ENCODE measurements at regions not wholly inside any gene's neighbourhood (a gene's known extent, or its start where the extent isn't known, plus 50 kb on each side); places are given as distances from the start of the nearest gene placed in this dataset.

DNA sequence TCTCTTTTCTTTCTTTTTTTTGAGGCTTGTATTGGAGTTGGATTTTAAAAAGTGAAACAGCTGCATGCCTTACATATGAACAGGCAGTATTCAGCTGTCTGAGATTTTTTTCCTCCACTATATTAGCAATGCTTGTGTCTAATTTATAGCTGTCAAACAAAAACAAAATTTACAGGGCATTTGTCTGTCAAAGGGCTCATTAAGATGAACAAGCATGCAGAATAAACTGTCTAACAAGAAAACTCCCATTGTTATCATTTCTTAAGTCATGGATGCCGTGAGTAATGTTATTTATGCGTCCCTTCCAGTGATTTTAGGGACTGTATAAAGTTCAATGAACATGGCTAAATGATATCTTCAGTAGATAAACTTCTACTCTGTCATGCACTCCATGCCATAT is 674.7 kb downstream of the PLCL1 start:
- TF ChIP-seq TEAD4 (IDR thresholded peaks at IDR 0.05) = no peak
- TF ChIP-seq RAD21 (IDR thresholded peaks at IDR 0.05; ENCODE audit: low read depth) = no peak
- no peak for TF ChIP-seq TCF12 (IDR thresholded peaks at IDR 0.05; ENCODE audit: low read depth)
- no peak for TF ChIP-seq EP300 (IDR thresholded peaks at IDR 0.05; ENCODE audit: borderline replicate concordance)
- TF ChIP-seq EGR1 (IDR thresholded peaks at IDR 0.05) = no peak
- TF ChIP-seq REST (IDR thresholded peaks at IDR 0.05; ENCODE audit: low read depth) = no peak
- TF ChIP-seq TAF1 (IDR thresholded peaks at IDR 0.05; ENCODE audit: low read depth) = no peak
- no peak for TF ChIP-seq NFIC (IDR thresholded peaks at IDR 0.05)
- no peak for TF ChIP-seq CEBPB (IDR thresholded peaks at IDR 0.05)
- no peak for TF ChIP-seq FOXM1 (IDR thresholded peaks at IDR 0.05; ENCODE audit: borderline replicate concordance, low read depth)
- TF ChIP-seq USF1 (IDR thresholded peaks at IDR 0.05) = no peak
- TF ChIP-seq YY1 (IDR thresholded peaks at IDR 0.05; ENCODE audit: low read depth) = no peak
- no peak for TF ChIP-seq ZBTB7A (IDR thresholded peaks at IDR 0.05; ENCODE audit: low read depth)
- TF ChIP-seq MAX (IDR thresholded peaks at IDR 0.05) = no peak
- no peak for TF ChIP-seq CREB1 (IDR thresholded peaks at IDR 0.05; ENCODE audit: low read depth)

- no peak for TF ChIP-seq MAX (IDR thresholded peaks at IDR 0.05)
- no peak for TF ChIP-seq YY1 (IDR thresholded peaks at IDR 0.05; ENCODE audit: low read depth)
- TF ChIP-seq USF1 (IDR thresholded peaks at IDR 0.05) = no peak
- TF ChIP-seq CREB1 (IDR thresholded peaks at IDR 0.05; ENCODE audit: low read depth) = no peak
- no peak for TF ChIP-seq REST (IDR thresholded peaks at IDR 0.05; ENCODE audit: low read depth)
- TF ChIP-seq NFIC (IDR thresholded peaks at IDR 0.05) = no peak
- TF ChIP-seq ZBTB7A (IDR thresholded peaks at IDR 0.05; ENCODE audit: low read depth) = no peak
- TF ChIP-seq EP300 (IDR thresholded peaks at IDR 0.05; ENCODE audit: borderline replicate concordance) = no peak
- TF ChIP-seq TCF12 (IDR thresholded peaks at IDR 0.05; ENCODE audit: low read depth) = no peak
- no peak for TF ChIP-seq CEBPB (IDR thresholded peaks at IDR 0.05)
- TF ChIP-seq EGR1 (IDR thresholded peaks at IDR 0.05) = no peak
- no peak for TF ChIP-seq TAF1 (IDR thresholded peaks at IDR 0.05; ENCODE audit: low read depth)
- TF ChIP-seq TEAD4 (IDR thresholded peaks at IDR 0.05) = no peak
- TF ChIP-seq FOXM1 (IDR thresholded peaks at IDR 0.05; ENCODE audit: borderline replicate concordance, low read depth) = no peak
- TF ChIP-seq RAD21 (IDR thresholded peaks at IDR 0.05; ENCODE audit: low read depth) = no peak
Observed at GRCh38 chr2:198478361-198478760, 674.0 kb downstream of the PLCL1 start.

- no peak for TF ChIP-seq TEAD4 (IDR thresholded peaks at IDR 0.05)
- TF ChIP-seq EP300 (IDR thresholded peaks at IDR 0.05; ENCODE audit: borderline replicate concordance) = no peak
- TF ChIP-seq USF1 (IDR thresholded peaks at IDR 0.05) = no peak
- TF ChIP-seq EGR1 (IDR thresholded peaks at IDR 0.05) = no peak
- TF ChIP-seq TAF1 (IDR thresholded peaks at IDR 0.05; ENCODE audit: low read depth) = no peak
- TF ChIP-seq TCF12 (IDR thresholded peaks at IDR 0.05; ENCODE audit: low read depth) = no peak
- no peak for TF ChIP-seq ZBTB7A (IDR thresholded peaks at IDR 0.05; ENCODE audit: low read depth)
Observed at GRCh38 chr2:198476007-198476406, 671.6 kb downstream of the PLCL1 start.

DNA sequence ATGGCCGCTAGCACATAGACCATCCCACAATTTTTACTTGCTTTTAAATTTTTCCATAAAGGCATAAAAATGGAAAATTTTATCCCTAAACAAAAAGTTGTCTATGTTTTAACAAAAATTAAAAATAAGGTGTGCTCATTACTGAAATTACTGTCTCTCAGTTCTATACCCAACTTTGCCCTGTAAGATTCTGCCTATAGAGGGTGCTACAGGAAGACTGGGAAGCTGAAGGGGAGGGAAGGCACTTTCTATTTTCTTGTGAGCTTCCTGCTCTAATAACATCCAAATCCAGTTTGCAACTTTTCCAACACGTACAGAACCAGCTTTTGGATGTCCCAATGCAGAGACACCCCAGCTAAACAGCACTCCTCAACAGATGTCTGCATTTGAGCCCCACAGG is 666.9 kb downstream of the PLCL1 start:
- peak; percentile 11; the same call in 1 of the 2 replicates for TF ChIP-seq RAD21 (IDR thresholded peaks at IDR 0.05; ENCODE audit: low read depth)
- TF ChIP-seq EP300 (IDR thresholded peaks at IDR 0.05; ENCODE audit: borderline replicate concordance) = no peak

GRCh38 chr2:198468136-198468535 is 663.7 kb downstream of the PLCL1 start:
- no peak for TF ChIP-seq REST (IDR thresholded peaks at IDR 0.05; ENCODE audit: low read depth)
- no peak for TF ChIP-seq TEAD4 (IDR thresholded peaks at IDR 0.05)
- no peak for TF ChIP-seq TAF1 (IDR thresholded peaks at IDR 0.05; ENCODE audit: low read depth)
- TF ChIP-seq ZBTB7A (IDR thresholded peaks at IDR 0.05; ENCODE audit: low read depth) = no peak
- TF ChIP-seq YY1 (IDR thresholded peaks at IDR 0.05; ENCODE audit: low read depth) = no peak
- no peak for TF ChIP-seq TCF12 (IDR thresholded peaks at IDR 0.05; ENCODE audit: low read depth)
- no peak for TF ChIP-seq CREB1 (IDR thresholded peaks at IDR 0.05; ENCODE audit: low read depth)
- TF ChIP-seq MAX (IDR thresholded peaks at IDR 0.05) = no peak
- TF ChIP-seq NFIC (IDR thresholded peaks at IDR 0.05) = no peak
- no peak for TF ChIP-seq RAD21 (IDR thresholded peaks at IDR 0.05; ENCODE audit: low read depth)
- no peak for TF ChIP-seq USF1 (IDR thresholded peaks at IDR 0.05)

All from Ishikawa (cell line).